Superior temporal gyrus (tissue), 1 donor: ENCODE measurements at regions not wholly inside any gene's neighbourhood (a gene's known extent, or its start where the extent isn't known, plus 50 kb on each side); places are given as distances from the start of the nearest gene placed in this dataset.
"Not testable (repeated sequence)": the region's sequence is repeated elsewhere in the genome, so short reads cannot be mapped to it uniquely, and the experiment has no call there.

Experiments
- DNase-seq: peaks from one replicate; pipeline ENCODE4 v3.0.0-alpha.2; 2016; ENCODE audit errors: extremely low spot score

GRCh38 chr13:65508745-65509144, 1721.4 kb downstream of the PCDH9 start:
- no peak for DNase-seq

DNA sequence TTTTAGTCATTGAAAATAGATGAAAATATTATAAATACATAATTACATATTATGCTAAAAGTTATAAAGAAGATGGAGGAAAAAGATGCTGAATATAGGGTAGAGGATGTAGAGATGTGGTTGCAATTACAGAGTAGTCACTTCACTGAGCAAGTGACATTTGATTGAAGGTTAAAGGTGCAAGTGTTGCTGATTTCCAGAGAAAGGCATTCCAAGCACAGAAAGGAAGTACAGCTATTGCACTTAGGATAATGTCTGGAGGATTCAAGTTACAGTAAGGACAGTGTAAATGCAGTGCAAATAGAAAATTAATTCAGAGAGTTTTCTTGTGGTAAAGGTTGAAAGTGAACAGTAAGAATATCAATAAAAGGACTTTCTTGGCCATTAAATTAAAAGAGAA, 1721.8 kb downstream of the PCDH9 start:
- no peak for DNase-seq

DNA sequence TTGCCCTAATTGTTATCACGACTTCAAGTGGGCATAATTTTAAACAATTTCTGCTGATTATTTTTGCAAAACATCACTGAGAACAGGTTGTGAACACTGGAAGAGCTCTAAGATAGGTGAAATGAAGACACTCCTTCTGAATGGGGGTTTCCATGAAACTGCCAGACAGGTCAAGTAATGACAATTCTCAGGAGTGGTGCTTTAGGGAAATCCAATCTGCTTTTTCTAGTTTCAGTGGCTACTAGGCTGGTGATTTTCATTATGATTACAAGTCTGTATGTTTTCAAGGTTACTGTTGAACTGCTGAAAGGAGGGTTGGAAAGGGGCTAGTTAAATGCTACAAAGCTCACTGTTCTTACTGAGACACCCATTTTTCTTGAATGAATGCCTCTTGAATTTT, 1724.2 kb downstream of the PCDH9 start:
- DNase-seq: no peak

GRCh38 chr13:65504213-65504612, 1725.9 kb downstream of the PCDH9 start:
- no peak for DNase-seq

GRCh38 chr13:65500481-65500880, 1729.7 kb downstream of the PCDH9 start:
- DNase-seq: no peak

GRCh38 chr13:65499256-65499655, 1730.9 kb downstream of the PCDH9 start:
- DNase-seq: no peak

DNA sequence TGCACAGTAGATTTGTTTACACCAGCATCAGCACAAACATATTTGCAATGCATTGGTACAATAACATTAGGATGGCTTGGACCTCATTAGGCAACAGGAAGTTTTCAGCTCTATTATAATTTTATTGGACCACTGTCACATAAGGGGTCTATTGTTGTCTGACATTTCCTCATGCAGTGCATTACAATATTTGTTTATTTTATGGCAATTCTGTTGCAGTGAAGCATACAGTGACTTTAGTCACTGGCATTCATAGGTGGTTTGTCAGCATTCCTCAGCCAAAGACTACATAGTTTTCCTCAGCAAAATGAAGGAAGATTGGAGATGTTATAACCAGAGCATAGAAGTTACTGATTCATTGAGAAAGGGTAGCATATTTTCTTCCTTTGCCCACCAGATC, 1732.9 kb downstream of the PCDH9 start:
- DNase-seq: no peak

DNA sequence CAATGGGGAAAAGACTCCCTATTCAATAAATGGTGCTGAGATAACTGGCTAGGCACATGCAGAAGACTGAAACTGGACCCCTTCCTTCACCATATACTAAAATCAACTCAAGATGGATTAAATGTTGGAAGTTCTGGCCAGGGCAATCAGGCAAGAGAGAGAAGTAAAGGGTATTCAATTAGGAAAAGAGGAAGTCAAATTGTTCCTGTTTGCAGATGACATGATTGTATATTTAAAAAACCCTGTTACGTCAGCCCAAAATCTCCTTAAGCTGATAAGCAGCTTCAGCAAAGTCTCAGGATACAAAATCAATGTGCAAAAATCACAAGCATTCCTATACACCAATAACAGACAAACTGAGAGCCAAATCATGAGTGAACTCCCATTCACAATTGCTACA, 1739.4 kb downstream of the PCDH9 start:
- not testable (repeated sequence) for DNase-seq

GRCh38 chr13:65488606-65489005, 1741.5 kb downstream of the PCDH9 start:
- DNase-seq: no peak

DNA sequence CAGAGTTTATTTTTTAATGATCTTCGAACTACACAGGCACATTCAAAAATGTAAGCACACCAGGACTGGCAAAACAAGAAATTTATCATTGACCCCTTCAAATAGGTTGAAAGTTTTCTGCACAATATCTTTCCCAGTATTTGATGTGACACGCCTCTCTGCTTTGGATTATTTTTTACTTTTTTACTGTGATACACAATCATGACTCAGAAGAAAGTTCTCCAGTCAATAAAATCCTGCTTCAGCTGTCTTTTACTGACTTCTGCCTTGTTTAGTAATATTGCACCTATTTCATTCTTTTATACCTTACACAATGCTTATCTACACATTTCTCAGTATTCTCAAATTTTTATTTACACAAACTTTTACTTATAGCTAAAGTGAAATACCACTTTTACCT, 1750.4 kb downstream of the PCDH9 start:
- no peak for DNase-seq

DNA sequence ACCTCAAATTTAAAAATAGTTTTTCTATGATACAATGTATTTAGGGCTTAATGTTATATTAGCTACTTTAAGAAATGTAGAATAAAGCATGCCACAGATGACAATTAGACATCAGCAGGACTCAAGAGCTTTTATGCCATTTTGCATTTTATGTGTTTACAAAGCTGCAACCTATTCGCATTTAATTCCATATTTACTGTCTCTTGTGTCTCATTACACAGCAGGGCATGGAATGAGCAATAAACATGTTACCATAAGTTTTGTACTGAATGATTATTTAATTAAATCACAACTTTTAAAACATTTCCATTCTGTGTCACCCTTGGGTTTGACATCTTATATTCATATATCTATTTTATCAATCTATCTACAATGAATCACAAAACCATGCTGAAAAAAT, 1756.9 kb downstream of the PCDH9 start:
- no peak for DNase-seq

- DNase-seq: no peak
Observed at GRCh38 chr13:65472336-65472735, 1757.8 kb downstream of the PCDH9 start.

DNA sequence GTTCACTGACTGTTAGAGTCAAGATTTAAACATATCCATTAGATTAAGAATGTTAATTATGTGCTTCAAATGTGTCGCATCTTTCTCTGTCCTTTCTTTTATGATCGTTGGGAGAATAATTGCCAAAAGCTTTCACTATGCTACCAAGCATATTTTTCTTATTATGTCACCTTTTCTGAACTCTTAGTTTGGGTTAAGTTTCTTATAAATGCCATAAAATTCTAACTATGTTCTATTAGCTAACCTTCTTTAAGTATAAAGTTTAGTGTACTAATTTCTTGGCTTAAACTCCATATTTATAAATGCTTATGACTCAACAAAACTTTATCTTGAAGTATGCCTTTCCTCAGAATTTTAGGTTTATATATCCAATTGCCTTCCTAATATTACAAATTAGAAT, 1759.4 kb downstream of the PCDH9 start:
- DNase-seq: no peak

GRCh38 chr13:65468628-65469027, 1761.5 kb downstream of the PCDH9 start:
- DNase-seq: no peak

GRCh38 chr13:65461590-65461989, 1768.5 kb downstream of the PCDH9 start:
- DNase-seq: no peak

DNA sequence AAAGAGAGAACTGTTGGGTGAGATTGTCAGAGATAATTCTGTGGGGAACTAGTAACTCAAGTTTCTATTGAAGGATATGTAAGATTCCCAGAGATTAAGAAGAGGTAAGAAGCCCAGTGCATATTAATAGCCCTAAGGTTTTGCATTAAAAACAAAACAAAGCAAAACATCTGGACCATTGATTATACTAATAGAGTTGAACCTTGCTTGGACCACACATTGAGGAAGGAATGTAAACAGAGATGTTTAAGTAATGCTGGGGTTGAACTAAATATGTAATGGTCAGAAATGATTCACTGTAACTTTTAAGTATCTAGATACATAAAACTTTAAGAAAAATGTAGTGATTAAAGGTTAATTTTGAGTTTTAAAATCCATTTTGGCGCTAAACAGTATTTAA, 1770.0 kb downstream of the PCDH9 start:
- no peak for DNase-seq

- DNase-seq: no peak
Observed at GRCh38 chr13:65456150-65456912, 1773.8 kb downstream of the PCDH9 start.

GRCh38 chr13:65454403-65454802, 1775.7 kb downstream of the PCDH9 start:
- DNase-seq: no peak

GRCh38 chr13:65453982-65454381, 1776.2 kb downstream of the PCDH9 start:
- no peak for DNase-seq

DNA sequence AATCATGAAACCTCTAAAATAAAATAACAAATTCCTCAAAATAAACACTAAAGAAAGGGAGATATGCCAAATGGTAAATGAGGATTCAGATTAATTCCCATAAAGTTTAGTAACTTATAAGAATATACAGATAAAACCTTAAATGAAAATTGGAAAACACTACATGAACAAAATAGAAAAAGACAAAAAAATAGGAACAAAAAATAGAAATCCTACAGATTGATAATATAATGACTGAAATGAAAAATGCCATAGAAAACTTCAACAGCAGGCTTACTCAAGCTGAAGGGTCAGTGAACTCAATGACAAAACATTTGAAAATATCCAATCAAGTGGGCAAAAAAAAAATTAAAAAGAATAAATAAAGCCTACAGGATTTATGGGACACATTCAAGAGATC, 1784.8 kb downstream of the PCDH9 start:
- DNase-seq: no peak

DNA sequence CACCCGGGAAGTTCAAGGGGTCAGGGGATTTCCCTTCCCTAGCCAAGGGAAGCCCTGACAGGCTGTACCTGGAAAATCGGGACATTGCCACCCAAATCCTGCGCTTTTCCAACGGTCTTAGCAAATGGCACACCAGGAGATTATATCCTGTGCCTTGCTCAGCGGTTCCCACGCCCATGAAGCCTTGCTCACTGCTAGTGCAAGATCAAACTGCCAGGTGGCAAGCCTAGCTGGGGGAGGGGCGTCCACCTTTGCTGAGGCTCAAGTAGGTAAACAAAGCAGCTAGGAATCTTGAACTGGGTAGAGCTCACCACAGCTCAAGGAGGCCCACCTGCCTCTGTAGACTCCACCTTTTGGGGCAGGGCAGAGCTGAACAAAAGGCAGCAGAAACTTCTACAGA, 1794.5 kb downstream of the PCDH9 start:
- no peak for DNase-seq

- no peak for DNase-seq
Observed at GRCh38 chr13:65417953-65418352, 1812.2 kb downstream of the PCDH9 start.

GRCh38 chr13:65416784-65417183, 1813.4 kb downstream of the PCDH9 start:
- DNase-seq: no peak

- no peak for DNase-seq
Observed at GRCh38 chr13:65414187-65414586, 1815.9 kb downstream of the PCDH9 start.
